Choroid plexus epithelial cell (primary cell): ENCODE measurements at regions not wholly inside any gene's neighbourhood (a gene's known extent, or its start where the extent isn't known, plus 50 kb on each side); places are given as distances from the start of the nearest gene placed in this dataset.

Experiments
- DNase-seq: peaks from one replicate; pipeline ENCODE4 v3.0.0-alpha.2; 2010; ENCODE audit warnings: low read depth
- H3K4me3 ChIP-seq: 2 replicates; pipeline ENCODE4 v1.5.1; 2011; ENCODE audit warnings: low read depth, mild to moderate bottlenecking, control low read depth, low read length, moderate library complexity
- TF ChIP-seq, protein P1 (sequence below): conservative IDR thresholded peaks from 2 replicates; pipeline ENCODE4 v1.5.1; 2011; ENCODE audit warnings: low read depth, mild to moderate bottlenecking, control low read depth, inconsistent platforms, low read length, moderate library complexity

GRCh38 chr3:193882091-193882490 lies 253.9 kb upstream of the HES1 start:
- H3K4me3 ChIP-seq, result no peak overlapping the region
- TF ChIP-seq, protein P1, sequence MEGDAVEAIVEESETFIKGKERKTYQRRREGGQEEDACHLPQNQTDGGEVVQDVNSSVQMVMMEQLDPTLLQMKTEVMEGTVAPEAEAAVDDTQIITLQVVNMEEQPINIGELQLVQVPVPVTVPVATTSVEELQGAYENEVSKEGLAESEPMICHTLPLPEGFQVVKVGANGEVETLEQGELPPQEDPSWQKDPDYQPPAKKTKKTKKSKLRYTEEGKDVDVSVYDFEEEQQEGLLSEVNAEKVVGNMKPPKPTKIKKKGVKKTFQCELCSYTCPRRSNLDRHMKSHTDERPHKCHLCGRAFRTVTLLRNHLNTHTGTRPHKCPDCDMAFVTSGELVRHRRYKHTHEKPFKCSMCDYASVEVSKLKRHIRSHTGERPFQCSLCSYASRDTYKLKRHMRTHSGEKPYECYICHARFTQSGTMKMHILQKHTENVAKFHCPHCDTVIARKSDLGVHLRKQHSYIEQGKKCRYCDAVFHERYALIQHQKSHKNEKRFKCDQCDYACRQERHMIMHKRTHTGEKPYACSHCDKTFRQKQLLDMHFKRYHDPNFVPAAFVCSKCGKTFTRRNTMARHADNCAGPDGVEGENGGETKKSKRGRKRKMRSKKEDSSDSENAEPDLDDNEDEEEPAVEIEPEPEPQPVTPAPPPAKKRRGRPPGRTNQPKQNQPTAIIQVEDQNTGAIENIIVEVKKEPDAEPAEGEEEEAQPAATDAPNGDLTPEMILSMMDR, result no peak
- DNase-seq, result no peak

- TF ChIP-seq, protein P1, result no peak
- no peak overlapping the region for H3K4me3 ChIP-seq
- no peak for DNase-seq
Observed at GRCh38 chr3:193883551-193883950, 252.4 kb upstream of the HES1 start.

DNA sequence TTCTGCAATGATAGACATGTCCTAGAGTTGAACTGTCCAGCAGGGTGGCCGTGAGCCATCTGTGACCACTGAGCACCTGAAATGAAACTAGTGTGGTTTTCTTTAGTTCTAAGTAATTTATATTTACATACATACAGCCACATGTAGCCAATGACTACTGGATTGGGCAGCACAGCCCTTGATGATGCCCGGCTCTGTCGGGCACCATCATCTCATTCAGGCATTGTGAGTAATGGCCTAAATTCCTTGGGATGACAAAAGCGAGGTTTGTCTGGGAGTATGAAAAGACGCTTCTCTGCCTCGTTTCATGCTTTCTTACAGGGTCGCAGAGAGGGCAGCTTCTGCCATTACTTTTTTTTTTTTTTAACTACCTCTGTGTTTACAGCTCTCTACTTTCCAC lies 251.9 kb upstream of the HES1 start:
- no peak overlapping the region for H3K4me3 ChIP-seq
- DNase-seq, result no peak
- TF ChIP-seq, protein P1, result no peak

- TF ChIP-seq, protein P1, result no peak
- no peak for DNase-seq
- no peak overlapping the region for H3K4me3 ChIP-seq
Observed at GRCh38 chr3:193884652-193885051, 251.3 kb upstream of the HES1 start.

DNA sequence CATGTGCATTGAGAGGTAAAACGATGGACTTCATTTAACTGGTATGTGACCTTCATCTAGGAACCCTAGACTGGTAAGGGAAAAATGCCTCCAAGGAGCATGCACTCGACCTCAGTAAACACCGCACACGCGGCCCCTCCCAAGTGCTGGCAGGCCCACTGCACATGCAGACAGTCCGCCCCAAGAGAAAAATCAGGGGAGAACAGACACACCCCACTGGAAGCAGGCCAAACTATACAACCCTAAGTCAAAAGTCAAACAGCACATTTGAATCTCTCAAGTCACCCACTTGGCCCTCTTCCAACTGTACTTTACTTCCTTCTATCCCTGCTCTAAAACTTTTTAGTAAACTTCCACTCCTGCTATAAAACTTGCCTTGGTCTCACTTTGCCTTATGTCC lies 250.1 kb upstream of the HES1 start:
- H3K4me3 ChIP-seq, result no peak overlapping the region
- no peak for DNase-seq
- TF ChIP-seq, protein P1, result no peak

GRCh38 chr3:193890016-193890897 lies 245.7 kb upstream of the HES1 start:
- DNase-seq, result no peak
- TF ChIP-seq, protein P1, result no peak
- no peak overlapping the region for H3K4me3 ChIP-seq
